ENCODE measurements at regions not wholly inside any gene's neighbourhood (a gene's known extent, or its start where the extent isn't known, plus 50 kb on each side); places are given as distances from the start of the nearest gene placed in this dataset.
"Not testable (repeated sequence)": the region's sequence is repeated elsewhere in the genome, so short reads cannot be mapped to it uniquely, and the experiment has no call there.

DNA sequence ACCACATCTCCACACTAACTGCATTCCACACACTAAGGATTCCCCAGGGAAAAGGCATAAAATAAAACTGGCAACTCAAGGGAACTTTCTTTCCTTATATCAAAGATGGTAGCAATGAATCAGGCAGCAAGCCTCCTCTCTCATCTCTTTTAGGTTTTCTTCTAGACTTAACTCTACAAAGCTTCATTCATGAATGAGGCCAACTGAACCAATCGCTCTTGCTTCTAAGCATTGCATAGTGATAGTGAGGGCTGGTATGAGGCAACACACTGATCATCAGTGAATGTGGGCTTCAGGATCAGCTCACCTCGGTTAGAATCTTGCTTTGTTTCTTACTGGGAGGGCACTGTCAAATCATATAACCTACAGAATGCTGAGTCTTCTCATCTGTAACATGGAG lies 1090.7 kb upstream of the MIR17HG start:
- TF ChIP-seq, protein P1, sequence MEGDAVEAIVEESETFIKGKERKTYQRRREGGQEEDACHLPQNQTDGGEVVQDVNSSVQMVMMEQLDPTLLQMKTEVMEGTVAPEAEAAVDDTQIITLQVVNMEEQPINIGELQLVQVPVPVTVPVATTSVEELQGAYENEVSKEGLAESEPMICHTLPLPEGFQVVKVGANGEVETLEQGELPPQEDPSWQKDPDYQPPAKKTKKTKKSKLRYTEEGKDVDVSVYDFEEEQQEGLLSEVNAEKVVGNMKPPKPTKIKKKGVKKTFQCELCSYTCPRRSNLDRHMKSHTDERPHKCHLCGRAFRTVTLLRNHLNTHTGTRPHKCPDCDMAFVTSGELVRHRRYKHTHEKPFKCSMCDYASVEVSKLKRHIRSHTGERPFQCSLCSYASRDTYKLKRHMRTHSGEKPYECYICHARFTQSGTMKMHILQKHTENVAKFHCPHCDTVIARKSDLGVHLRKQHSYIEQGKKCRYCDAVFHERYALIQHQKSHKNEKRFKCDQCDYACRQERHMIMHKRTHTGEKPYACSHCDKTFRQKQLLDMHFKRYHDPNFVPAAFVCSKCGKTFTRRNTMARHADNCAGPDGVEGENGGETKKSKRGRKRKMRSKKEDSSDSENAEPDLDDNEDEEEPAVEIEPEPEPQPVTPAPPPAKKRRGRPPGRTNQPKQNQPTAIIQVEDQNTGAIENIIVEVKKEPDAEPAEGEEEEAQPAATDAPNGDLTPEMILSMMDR (IDR thresholded peaks at IDR 0.05; ENCODE audit: borderline replicate concordance): no peak
- H3K36me3 ChIP-seq: no peaks in the 10 kb centered on the region
- intact Hi-C loops (cut with micrococcal nuclease): no loop called here
- H3K4me1 ChIP-seq: no peaks in the 10 kb centered on the region
- no peak overlapping the region for H3K4me3 ChIP-seq
- H3K27me3 ChIP-seq (ENCODE audit: low read depth): no peaks in the 10 kb centered on the region
- peaks cover 14% of the 10 kb centered on the region for H3K9me3 ChIP-seq (replicated peaks)
- no peak overlapping the region for H3K27ac ChIP-seq (replicated peaks)
- no peak for DNase-seq

DNA sequence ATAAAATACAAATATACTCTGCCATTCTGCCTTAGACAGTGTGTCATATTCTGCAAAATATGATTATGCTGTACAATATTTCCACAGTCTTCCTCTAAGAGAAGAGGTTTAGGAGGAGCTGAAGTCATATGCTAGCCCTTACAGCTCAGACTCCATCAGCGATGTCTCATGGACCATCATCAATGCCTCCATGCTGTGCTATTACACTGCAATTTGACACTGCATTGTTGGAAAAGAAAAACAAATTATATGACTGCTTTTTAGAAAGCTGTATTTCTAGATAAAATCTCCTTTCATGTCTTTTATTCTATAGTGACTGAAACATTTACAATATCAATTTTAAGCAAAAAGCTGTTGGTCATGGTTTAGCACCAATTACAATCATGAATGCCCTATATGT lies 1089.4 kb upstream of the MIR17HG start:
- Histone ChIP-seq H3K36me3 (no peaks in the 10 kb centered on the region), H3K9me3 (replicated peaks) (no peaks in the 10 kb centered on the region), H3K27me3 (ENCODE audit: low read depth) (no peaks in the 10 kb centered on the region), H3K4me3 (no peak overlapping the region), H3K4me1 (no peaks in the 10 kb centered on the region), H3K27ac (replicated peaks) (no peak overlapping the region)
- intact Hi-C loops (cut with micrococcal nuclease): no loop called here
- TF ChIP-seq, protein P1 (IDR thresholded peaks at IDR 0.05; ENCODE audit: borderline replicate concordance): no peak
- DNase-seq: no peak

DNA sequence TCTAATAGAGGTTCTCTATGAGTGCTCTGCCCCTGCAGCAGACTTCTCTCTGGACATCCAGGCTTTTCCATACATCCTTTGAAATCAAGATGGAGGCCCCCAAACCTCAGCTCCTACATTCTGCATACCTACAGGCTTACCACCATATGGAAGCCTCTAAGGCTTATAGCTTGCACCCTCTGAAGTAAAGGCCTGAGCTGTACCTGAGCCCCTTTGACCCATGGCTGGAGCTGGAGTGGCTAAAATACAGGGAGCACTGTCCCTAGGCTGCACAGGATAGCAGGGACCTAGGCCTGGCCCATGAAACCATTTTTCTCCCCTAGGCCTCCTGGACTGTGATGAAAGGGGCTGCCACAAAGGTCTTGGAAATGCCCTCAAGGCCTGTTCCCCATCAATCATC lies 1086.1 kb upstream of the MIR17HG start:
- TF ChIP-seq, protein P1 (IDR thresholded peaks at IDR 0.05; ENCODE audit: borderline replicate concordance): no peak
- intact Hi-C loops (cut with micrococcal nuclease): no loop called here
- Histone ChIP-seq H3K27ac (replicated peaks) (no peak overlapping the region), H3K36me3 (no peaks in the 10 kb centered on the region), H3K27me3 (ENCODE audit: low read depth) (no peaks in the 10 kb centered on the region), H3K4me3 (no peak overlapping the region), H3K4me1 (no peaks in the 10 kb centered on the region), H3K9me3 (replicated peaks) (no peaks in the 10 kb centered on the region)
- DNase-seq: no peak

DNA sequence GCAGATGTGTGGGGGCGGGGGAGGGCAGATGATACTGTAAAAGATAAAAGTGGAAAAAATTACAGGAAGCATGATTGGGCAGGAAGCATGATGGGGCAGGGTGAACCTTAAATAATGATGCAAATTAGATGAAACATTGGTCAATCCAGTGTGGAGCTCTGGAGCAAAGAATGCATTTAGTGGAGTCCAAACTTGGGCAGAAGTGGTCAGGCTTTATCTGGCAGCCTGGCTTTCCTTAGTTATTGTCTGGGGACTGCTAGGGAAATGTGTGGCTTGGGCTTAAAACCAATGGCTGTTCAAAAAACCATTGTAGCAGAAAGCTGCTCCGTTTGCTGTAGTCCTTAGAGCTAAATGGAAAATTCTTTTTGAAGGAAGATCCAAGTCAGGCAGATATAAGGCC lies 1077.3 kb upstream of the MIR17HG start:
- Histone ChIP-seq H3K9me3 (replicated peaks) (no peaks in the 10 kb centered on the region), H3K36me3 (no peaks in the 10 kb centered on the region), H3K4me3 (no peak overlapping the region), H3K27ac (replicated peaks) (no peak overlapping the region), H3K4me1 (no peaks in the 10 kb centered on the region), H3K27me3 (ENCODE audit: low read depth) (no peaks in the 10 kb centered on the region)
- intact Hi-C loops (cut with micrococcal nuclease): no loop called here
- DNase-seq: no peak
- TF ChIP-seq, protein P1 (IDR thresholded peaks at IDR 0.05; ENCODE audit: borderline replicate concordance): no peak

DNA sequence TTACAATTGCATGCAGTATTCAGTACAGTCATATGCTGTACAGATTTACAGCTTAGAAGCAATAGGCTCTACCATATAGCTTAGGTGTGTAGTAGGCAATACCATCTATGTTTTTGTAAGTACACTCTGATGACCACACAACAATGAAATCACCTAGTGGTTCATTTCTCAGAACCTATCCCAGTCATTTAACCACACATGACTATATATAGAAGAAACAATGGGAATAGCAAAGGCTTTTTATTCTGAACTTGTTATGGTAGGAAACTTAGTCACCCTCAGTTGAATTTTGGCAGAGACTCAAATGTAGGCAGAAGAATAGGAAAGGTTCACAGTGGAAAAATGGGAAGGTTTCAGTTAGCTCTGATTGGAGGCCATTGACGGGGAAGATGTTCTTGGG lies 1075.1 kb upstream of the MIR17HG start:
- Histone ChIP-seq H3K27me3 (ENCODE audit: low read depth) (no peaks in the 10 kb centered on the region), H3K4me3 (no peak overlapping the region), H3K9me3 (replicated peaks) (no peaks in the 10 kb centered on the region), H3K27ac (replicated peaks) (no peak overlapping the region), H3K36me3 (no peaks in the 10 kb centered on the region), H3K4me1 (peaks cover 13% of the 10 kb centered on the region)
- no peak for DNase-seq
- intact Hi-C loops (cut with micrococcal nuclease): no loop called here
- TF ChIP-seq, protein P1 (IDR thresholded peaks at IDR 0.05; ENCODE audit: borderline replicate concordance): no peak

DNA sequence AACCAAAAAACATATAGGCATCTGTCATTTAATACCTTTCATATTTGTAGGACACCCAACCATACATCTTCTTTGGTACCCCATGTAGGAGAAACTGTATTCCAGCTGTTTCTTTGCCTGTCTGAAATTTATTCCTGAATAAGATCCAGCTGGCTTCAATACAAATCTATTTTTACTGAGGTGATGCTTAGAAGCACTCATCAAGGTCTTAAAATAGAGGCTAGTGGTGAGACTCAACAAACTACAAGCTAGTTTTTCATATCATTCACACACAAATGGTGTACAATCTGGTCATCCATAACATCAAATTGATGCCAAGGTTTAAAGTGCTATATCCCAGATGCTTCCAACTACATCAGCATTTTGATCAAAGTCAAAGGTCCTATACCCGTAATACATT lies 1071.3 kb upstream of the MIR17HG start:
- DNase-seq: no peak
- Histone ChIP-seq H3K27me3 (ENCODE audit: low read depth) (no peaks in the 10 kb centered on the region), H3K4me1 (peaks cover 13% of the 10 kb centered on the region), H3K36me3 (no peaks in the 10 kb centered on the region), H3K9me3 (replicated peaks) (no peaks in the 10 kb centered on the region), H3K4me3 (peak overlapping the region; percentile 8), H3K27ac (replicated peaks) (peak overlapping the region; percentile 38)
- TF ChIP-seq, protein P1 (IDR thresholded peaks at IDR 0.05; ENCODE audit: borderline replicate concordance): no peak
- intact Hi-C loops (cut with micrococcal nuclease): no loop called here

DNA sequence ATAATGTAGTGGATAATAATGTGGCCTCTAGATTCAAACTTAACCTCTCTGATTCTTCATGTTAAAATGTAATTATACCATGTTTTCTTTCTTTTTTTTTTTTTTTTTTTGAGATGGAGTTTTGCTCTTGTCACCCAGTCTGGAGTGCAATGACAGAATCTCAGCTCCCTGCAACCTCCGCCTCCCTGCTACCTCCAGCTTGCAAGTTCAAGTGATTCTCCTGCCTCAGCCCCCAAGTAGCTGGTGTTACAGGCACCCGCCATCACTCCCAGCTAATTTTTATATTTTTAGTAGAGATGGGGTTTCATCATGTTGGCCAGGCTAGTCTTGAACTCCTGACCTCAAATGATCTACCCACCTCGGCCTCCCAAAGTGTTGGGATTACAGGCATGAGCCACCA lies 1069.3 kb upstream of the MIR17HG start:
- H3K36me3 ChIP-seq; H3K27ac ChIP-seq (replicated peaks); H3K4me3 ChIP-seq; H3K9me3 ChIP-seq (replicated peaks); H3K27me3 ChIP-seq (ENCODE audit: low read depth); intact Hi-C loops (cut with micrococcal nuclease); DNase-seq: not testable (repeated sequence)
- H3K4me1 ChIP-seq: peaks cover 13% of the 10 kb centered on the region

Measured in left ventricle myocardium inferior (tissue), 1 donor.